GM23338 (cell line): ENCODE measurements at regions not wholly inside any gene's neighbourhood (a gene's known extent, or its start where the extent isn't known, plus 50 kb on each side); places are given as distances from the start of the nearest gene placed in this dataset.

Experiments
- ATAC-seq: fragments of 200-7000 bp; cut with Tn5 transposase; 3 replicates; pipeline ENCODE4 v1.9.1; 2020
- DNase-seq: peaks from one replicate; pipeline ENCODE4 v3.0.0-alpha.2; 2015; ENCODE audit warnings: low spot score
- H2AFZ ChIP-seq: fragments of 200-600 bp; sonication (generic); 2 replicates; pipeline ENCODE4 v1.8.0; 2016; ENCODE audit warnings: antibody characterized with exemption, mild to moderate bottlenecking, moderate library complexity
- H3F3A ChIP-seq: fragments of 200-600 bp; sonication (generic); replicated peaks from 2 replicates; pipeline ENCODE4 v1.8.0; 2017; ENCODE audit warnings: antibody characterized with exemption, mixed run types, low read depth
- H3K27ac ChIP-seq: fragments of 200-600 bp; sonication (generic); 2 replicates; pipeline ENCODE4 v1.6.1; 2016; ENCODE audit warnings: low read depth
- H3K27me3 ChIP-seq: fragments of 200-600 bp; sonication (generic); 2 replicates; pipeline ENCODE4 v1.8.0; 2016; ENCODE audit warnings: mild to moderate bottlenecking, mixed run types, moderate library complexity; ENCODE audit not compliant: insufficient read depth
- H3K36me3 ChIP-seq: fragments of 200-600 bp; sonication (generic); 2 replicates; pipeline ENCODE4 v1.8.0; 2016; ENCODE audit warnings: mild to moderate bottlenecking; ENCODE audit not compliant: insufficient read depth
- H3K4me1 ChIP-seq: fragments of 200-600 bp; sonication (generic); 2 replicates; pipeline ENCODE4 v1.8.0; 2016; ENCODE audit warnings: mild to moderate bottlenecking, moderate library complexity; ENCODE audit not compliant: insufficient read depth
- H3K4me2 ChIP-seq: fragments of 200-600 bp; sonication (generic); 2 replicates; pipeline ENCODE4 v1.7.1; 2017; ENCODE audit warnings: mixed run types
- H3K4me3 ChIP-seq: fragments of 200-600 bp; sonication (generic); 2 replicates; pipeline ENCODE4 v1.6.1; 2016; ENCODE audit warnings: mixed run types
- H3K79me2 ChIP-seq: fragments of 200-600 bp; sonication (generic); replicated peaks from 2 replicates; pipeline ENCODE4 v1.8.0; 2017; ENCODE audit warnings: mild to moderate bottlenecking; ENCODE audit not compliant: insufficient read depth
- H3K9me2 ChIP-seq: fragments of 200-600 bp; sonication (generic); 2 replicates; pipeline ENCODE4 v1.8.0; 2017; ENCODE audit not compliant: insufficient read depth
- H4K20me1 ChIP-seq: fragments of 200-600 bp; sonication (generic); replicated peaks from 2 replicates; pipeline ENCODE4 v1.8.0; 2017; ENCODE audit warnings: mild to moderate bottlenecking; ENCODE audit not compliant: insufficient read depth
- H3K27ac Mint-ChIP-seq: 2 replicates; pipeline ENCODE4 v1.8.0; 2020; ENCODE audit warnings: inconsistent platforms, mild to moderate bottlenecking, moderate library complexity, mixed read lengths
- H3K27me3 Mint-ChIP-seq: 3 replicates; pipeline ENCODE4 v1.8.0; 2022; ENCODE audit warnings: low read depth, mild to moderate bottlenecking, moderate library complexity, mixed read lengths, inconsistent platforms; ENCODE audit not compliant: insufficient read depth, poor library complexity
- H3K36me3 Mint-ChIP-seq: 3 replicates; pipeline ENCODE4 v1.8.0; 2021; ENCODE audit warnings: low read depth, mild to moderate bottlenecking, inconsistent platforms, moderate library complexity, mixed read lengths
- H3K4me1 Mint-ChIP-seq: 3 replicates; pipeline ENCODE4 v1.8.0; 2020; ENCODE audit warnings: mild to moderate bottlenecking, inconsistent platforms, mixed read lengths
- H3K4me3 Mint-ChIP-seq: 3 replicates; pipeline ENCODE4 v1.8.0; 2021; ENCODE audit warnings: moderate library complexity, mild to moderate bottlenecking, inconsistent platforms, mixed read lengths
- H3K9me3 Mint-ChIP-seq: 3 replicates; pipeline ENCODE4 v1.8.0; 2020; ENCODE audit warnings: moderate library complexity, mild to moderate bottlenecking, inconsistent platforms, mixed read lengths
- CREB1 ChIP-seq: fragments of 250-450 bp; sonication (Bioruptor Pico); IDR thresholded peaks from 2 replicates; pipeline ENCODE4 v1.5.0; 2020; ENCODE audit warnings: low read depth, mild to moderate bottlenecking, moderate library complexity
- EZH2phosphoT487 ChIP-seq: fragments of 200-600 bp; sonication (generic); IDR thresholded peaks from one replicate; pipeline ENCODE4 v1.8.1; 2018; ENCODE audit warnings: antibody characterized with exemption; ENCODE audit not compliant: unreplicated experiment
- POLR2AphosphoS5 ChIP-seq: IDR thresholded peaks from 2 replicates; pipeline ENCODE4 v1.6.1; 2016; ENCODE audit warnings: antibody characterized with exemption, low read depth
- ZNF331 ChIP-seq: fragments of 250-450 bp; sonication (Bioruptor Pico); IDR thresholded peaks from 2 replicates; pipeline ENCODE4 v1.5.0; 2020; ENCODE audit warnings: low read depth, mild to moderate bottlenecking, moderate library complexity
- ZNF462 ChIP-seq: fragments of 250-450 bp; sonication (Bioruptor Pico); IDR thresholded peaks from 2 replicates; pipeline ENCODE4 v1.5.0; 2020; ENCODE audit warnings: mild to moderate bottlenecking, moderate library complexity

GRCh38 chr17:73960469-73960868 is 243.0 kb upstream of the RPL38 start:
- no peak overlapping the region for H2AFZ ChIP-seq
- ATAC-seq, result no peak
- H3K4me1 ChIP-seq, result peaks cover 3% of the 10 kb centered on the region
- no peaks in the 10 kb centered on the region for H3K36me3 ChIP-seq
- H3K9me2 ChIP-seq, result peaks cover 5% of the 10 kb centered on the region; the same call in 1 of the 2 replicates
- TF ChIP-seq ZNF462 (CRISPR knock-in tag) (no peak), POLR2AphosphoS5 (no peak)
- no peak overlapping the region for H3K27ac ChIP-seq
- Mint-ChIP-seq H3K36me3 (peaks cover 8% of the 10 kb centered on the region), H3K9me3 (peaks cover 21% of the 10 kb centered on the region), H3K4me3 (no peak overlapping the region), H3K27ac (no peak overlapping the region), H3K27me3 (no peaks in the 10 kb centered on the region), H3K4me1 (peaks cover 4% of the 10 kb centered on the region; the same call in 1 of the 3 replicates)
- no peak for DNase-seq
- H3F3A ChIP-seq, result no peaks in the 10 kb centered on the region
- no peak overlapping the region for H3K4me3 ChIP-seq
- H3K27me3 ChIP-seq, result no peaks in the 10 kb centered on the region
- H3K4me2 ChIP-seq, result no peak overlapping the region
- no peaks in the 10 kb centered on the region for H3K79me2 ChIP-seq
- no peaks in the 10 kb centered on the region for H4K20me1 ChIP-seq

GRCh38 chr17:73962308-73962707 is 241.2 kb upstream of the RPL38 start:
- no peak overlapping the region for H3K27ac Mint-ChIP-seq
- Histone ChIP-seq H3K27ac (no peak overlapping the region), H4K20me1 (no peaks in the 10 kb centered on the region), H3K4me3 (no peak overlapping the region), H3K79me2 (no peaks in the 10 kb centered on the region), H2AFZ (no peak overlapping the region), H3K4me2 (no peak overlapping the region), H3K9me2 (peaks cover 5% of the 10 kb centered on the region; the same call in 1 of the 2 replicates), H3K4me1 (no peaks in the 10 kb centered on the region), H3F3A (no peaks in the 10 kb centered on the region), H3K27me3 (no peaks in the 10 kb centered on the region), H3K36me3 (no peaks in the 10 kb centered on the region)
- ATAC-seq, result no peak
- no peak overlapping the region for H3K4me3 Mint-ChIP-seq
- peaks cover 8% of the 10 kb centered on the region for H3K36me3 Mint-ChIP-seq
- H3K27me3 Mint-ChIP-seq, result no peaks in the 10 kb centered on the region
- H3K4me1 Mint-ChIP-seq, result no peaks in the 10 kb centered on the region; the same call in 2 of the 3 replicates
- H3K9me3 Mint-ChIP-seq, result peaks cover 21% of the 10 kb centered on the region
- DNase-seq, result no peak
- TF ChIP-seq ZNF331 (CRISPR knock-in tag) (no peak), CREB1 (CRISPR knock-in tag) (no peak), EZH2phosphoT487 (no peak)
